ENCODE measurements at regions not wholly inside any gene's neighbourhood (a gene's known extent, or its start where the extent isn't known, plus 50 kb on each side); places are given as distances from the start of the nearest gene placed in this dataset.

DNA sequence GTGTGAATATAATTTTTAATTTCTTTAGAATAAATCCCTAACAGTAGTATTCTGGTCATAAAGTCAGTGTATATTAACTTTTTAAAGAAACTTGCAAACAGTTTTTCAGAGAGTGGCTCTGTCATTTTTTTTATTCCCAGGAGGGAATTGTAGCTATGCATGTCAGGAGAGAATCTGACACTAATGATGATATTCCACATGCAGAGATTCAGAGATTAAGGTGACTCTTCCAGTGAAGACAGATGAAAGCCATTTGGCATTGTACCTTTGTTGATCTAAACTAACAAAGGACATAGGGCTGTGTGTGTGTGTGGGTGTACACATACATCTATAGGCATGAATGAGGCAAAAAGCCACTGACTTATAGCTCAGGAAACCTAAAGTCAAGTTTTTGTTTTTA lies 99.9 kb downstream of the TNFSF13B start:
- no peak overlapping the region for H3K27ac ChIP-seq
- TF ChIP-seq POLR2A (IDR thresholded peaks at IDR 0.05) (no peak), POLR2AphosphoS5 (IDR thresholded peaks at IDR 0.05) (no peak)
- TF ChIP-seq, protein P1, sequence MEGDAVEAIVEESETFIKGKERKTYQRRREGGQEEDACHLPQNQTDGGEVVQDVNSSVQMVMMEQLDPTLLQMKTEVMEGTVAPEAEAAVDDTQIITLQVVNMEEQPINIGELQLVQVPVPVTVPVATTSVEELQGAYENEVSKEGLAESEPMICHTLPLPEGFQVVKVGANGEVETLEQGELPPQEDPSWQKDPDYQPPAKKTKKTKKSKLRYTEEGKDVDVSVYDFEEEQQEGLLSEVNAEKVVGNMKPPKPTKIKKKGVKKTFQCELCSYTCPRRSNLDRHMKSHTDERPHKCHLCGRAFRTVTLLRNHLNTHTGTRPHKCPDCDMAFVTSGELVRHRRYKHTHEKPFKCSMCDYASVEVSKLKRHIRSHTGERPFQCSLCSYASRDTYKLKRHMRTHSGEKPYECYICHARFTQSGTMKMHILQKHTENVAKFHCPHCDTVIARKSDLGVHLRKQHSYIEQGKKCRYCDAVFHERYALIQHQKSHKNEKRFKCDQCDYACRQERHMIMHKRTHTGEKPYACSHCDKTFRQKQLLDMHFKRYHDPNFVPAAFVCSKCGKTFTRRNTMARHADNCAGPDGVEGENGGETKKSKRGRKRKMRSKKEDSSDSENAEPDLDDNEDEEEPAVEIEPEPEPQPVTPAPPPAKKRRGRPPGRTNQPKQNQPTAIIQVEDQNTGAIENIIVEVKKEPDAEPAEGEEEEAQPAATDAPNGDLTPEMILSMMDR (IDR thresholded peaks at IDR 0.05): no peak
- H3K27me3 ChIP-seq (replicated peaks; ENCODE audit: insufficient read depth): no peaks in the 10 kb centered on the region
- no peaks in the 10 kb centered on the region for H3K9me3 ChIP-seq
- H3K4me1 ChIP-seq (replicated peaks): no peaks in the 10 kb centered on the region
- intact Hi-C loops (cut with DNase I): no loop called here
- no peaks in the 10 kb centered on the region for H3K36me3 ChIP-seq
- no peak for DNase-seq (ENCODE audit: low spot score)
- no peak overlapping the region for H3K4me3 ChIP-seq

DNA sequence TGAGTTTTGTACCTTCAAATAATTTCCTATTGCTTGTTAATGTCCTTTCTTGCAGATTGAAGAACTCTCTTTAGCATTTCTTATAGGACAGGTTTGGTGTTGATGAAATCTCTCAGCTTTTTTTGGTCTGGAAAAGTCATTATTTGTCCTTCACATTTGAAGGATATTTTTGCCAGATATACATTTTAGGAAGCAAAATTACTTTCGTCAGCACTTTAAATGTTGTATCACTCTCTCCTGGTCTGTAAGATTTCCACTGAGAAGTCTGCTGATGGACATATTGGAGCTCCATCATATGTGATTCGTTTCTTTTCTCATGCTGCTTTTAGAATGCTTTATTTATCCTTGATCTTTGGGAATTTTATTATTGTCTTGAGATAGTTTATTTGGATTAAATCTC lies 105.5 kb downstream of the TNFSF13B start:
- H3K36me3 ChIP-seq: no peaks in the 10 kb centered on the region
- no peak overlapping the region for H3K27ac ChIP-seq
- no peaks in the 10 kb centered on the region for H3K4me1 ChIP-seq (replicated peaks)
- intact Hi-C loops (cut with DNase I): no loop called here
- TF ChIP-seq, protein P1 (IDR thresholded peaks at IDR 0.05): no peak
- TF ChIP-seq POLR2AphosphoS5 (IDR thresholded peaks at IDR 0.05) (no peak), POLR2A (IDR thresholded peaks at IDR 0.05) (no peak)
- WGBS: 83% methylated on average over 2 of the region's 2 CpGs
- no peak for DNase-seq (ENCODE audit: low spot score)
- no peaks in the 10 kb centered on the region for H3K27me3 ChIP-seq (replicated peaks; ENCODE audit: insufficient read depth)
- H3K4me3 ChIP-seq: no peak overlapping the region
- no peaks in the 10 kb centered on the region for H3K9me3 ChIP-seq

DNA sequence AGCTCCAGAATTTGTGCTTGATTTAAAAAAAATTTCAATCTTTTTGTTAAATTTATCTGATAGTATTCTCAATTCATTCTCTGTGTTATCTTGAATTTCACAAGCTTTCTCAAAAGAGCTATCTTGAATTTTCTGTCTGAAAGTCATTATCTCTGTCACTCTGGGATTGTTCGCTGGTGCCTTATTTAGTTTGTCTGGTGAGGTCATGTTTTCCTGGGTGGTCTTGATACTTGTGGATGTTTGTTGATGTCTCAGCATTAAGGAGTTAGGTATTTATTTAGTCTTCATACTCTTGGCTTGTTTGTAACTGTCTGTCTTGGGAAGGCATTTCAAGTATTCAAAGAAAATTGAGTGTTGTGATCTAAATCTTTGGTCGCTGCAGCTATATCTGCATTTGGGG lies 106.3 kb downstream of the TNFSF13B start:
- 84% methylated on average over 2 of the region's 2 CpGs for WGBS
- intact Hi-C loops (cut with DNase I): no loop called here
- no peak overlapping the region for H3K27ac ChIP-seq

DNA sequence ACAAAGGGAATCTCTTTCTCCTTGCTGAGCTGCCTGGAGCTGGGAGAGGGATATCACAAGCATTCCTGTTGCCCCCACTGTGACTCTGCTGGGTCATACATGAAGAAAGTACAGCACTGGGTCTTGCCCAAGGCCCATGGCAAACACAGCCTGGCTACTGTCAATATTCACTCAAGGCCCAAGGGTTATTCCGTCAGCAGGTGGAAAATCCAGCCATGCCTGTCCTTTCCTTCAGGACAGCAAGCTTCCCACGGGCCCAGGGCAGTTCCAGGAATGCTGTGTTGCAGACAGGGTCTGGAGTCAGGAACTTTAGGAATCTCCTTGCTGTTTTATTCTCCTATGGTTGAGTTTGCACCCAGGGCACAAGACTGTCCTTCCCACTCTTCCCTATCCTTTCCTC lies 106.8 kb downstream of the TNFSF13B start:
- 81% methylated on average over 2 of the region's 2 CpGs for WGBS
- no peak for DNase-seq (ENCODE audit: low spot score)
- Histone ChIP-seq H3K36me3 (no peaks in the 10 kb centered on the region), H3K27ac (no peak overlapping the region), H3K4me1 (replicated peaks) (no peaks in the 10 kb centered on the region), H3K27me3 (replicated peaks; ENCODE audit: insufficient read depth) (no peaks in the 10 kb centered on the region), H3K9me3 (no peaks in the 10 kb centered on the region), H3K4me3 (no peak overlapping the region)
- TF ChIP-seq POLR2A (IDR thresholded peaks at IDR 0.05): no peak
- no peak for TF ChIP-seq POLR2AphosphoS5 (IDR thresholded peaks at IDR 0.05)
- TF ChIP-seq, protein P1 (IDR thresholded peaks at IDR 0.05): no peak
- intact Hi-C loops (cut with DNase I): no loop called here

More for the DNA sequence above, 106.3 kb downstream of the TNFSF13B start:
- no peak for DNase-seq (ENCODE audit: low spot score)
- TF ChIP-seq, protein P1 (IDR thresholded peaks at IDR 0.05): no peak
- TF ChIP-seq POLR2A (IDR thresholded peaks at IDR 0.05) (no peak), POLR2AphosphoS5 (IDR thresholded peaks at IDR 0.05) (no peak)
- Histone ChIP-seq H3K27me3 (replicated peaks; ENCODE audit: insufficient read depth) (no peaks in the 10 kb centered on the region), H3K4me3 (no peak overlapping the region), H3K36me3 (no peaks in the 10 kb centered on the region), H3K4me1 (replicated peaks) (no peaks in the 10 kb centered on the region), H3K9me3 (no peaks in the 10 kb centered on the region)

DNA sequence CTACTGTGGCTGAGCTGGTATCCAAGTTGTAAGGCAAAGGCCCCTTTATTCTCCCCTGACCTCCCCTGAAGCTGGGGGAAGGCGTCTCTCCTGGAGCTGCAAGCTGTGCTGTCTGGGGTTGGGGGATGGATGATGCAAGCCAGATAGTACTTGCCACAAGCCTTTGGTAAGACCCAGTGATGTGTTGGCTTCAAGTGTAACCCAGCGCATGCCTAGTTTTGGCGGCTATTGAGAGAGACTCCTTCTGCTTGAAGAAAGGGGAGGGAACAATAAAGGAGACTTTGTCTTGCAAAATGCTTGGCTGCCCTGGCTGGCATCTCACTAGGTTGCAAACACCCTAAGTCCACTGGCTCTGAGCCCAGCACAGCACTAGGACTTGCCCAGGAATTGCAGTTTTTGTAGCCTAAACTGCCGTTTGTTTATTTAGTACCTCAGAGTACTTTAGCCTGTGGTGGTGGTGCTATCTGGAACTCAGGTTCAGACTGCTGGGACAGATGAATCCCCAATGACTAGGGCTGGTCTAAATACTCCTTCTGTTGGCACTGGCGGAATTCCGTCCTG lies 108.2 kb downstream of the TNFSF13B start:
- intact Hi-C loops (cut with DNase I): no loop called here
- no peak overlapping the region for H3K27ac ChIP-seq
- no peaks in the 10 kb centered on the region for H3K27me3 ChIP-seq (replicated peaks; ENCODE audit: insufficient read depth)
- H3K4me3 ChIP-seq: no peak overlapping the region
- no peaks in the 10 kb centered on the region for H3K4me1 ChIP-seq (replicated peaks)
- H3K9me3 ChIP-seq: no peaks in the 10 kb centered on the region
- 84% methylated on average over 6 of the region's 6 CpGs for WGBS
- TF ChIP-seq, protein P1 (IDR thresholded peaks at IDR 0.05): no peak
- TF ChIP-seq POLR2A (IDR thresholded peaks at IDR 0.05): no peak
- no peak for TF ChIP-seq POLR2AphosphoS5 (IDR thresholded peaks at IDR 0.05)
- DNase-seq (ENCODE audit: low spot score): no peak
- H3K36me3 ChIP-seq: no peaks in the 10 kb centered on the region
